GM18873 (cell line): ENCODE measurements at regions not wholly inside any gene's neighbourhood (a gene's known extent, or its start where the extent isn't known, plus 50 kb on each side); places are given as distances from the start of the nearest gene placed in this dataset.

ENCODE experiments used
- ATAC-seq: cut with Tn5 transposase; IDR thresholded peaks from one replicate; pipeline ENCODE4 v1.9.1; 2021; ENCODE audit warnings: mild to moderate bottlenecking, moderate library complexity, moderate number of reproducible peaks; ENCODE audit not compliant: unreplicated experiment, low FRiP score

- no peak for ATAC-seq
Measured at GRCh38 chr13:95492044-95492801, 60.3 kb upstream of the CLDN10 start.

GRCh38 chr13:95494082-95494681, 58.3 kb upstream of the CLDN10 start:
- ATAC-seq: no peak

- ATAC-seq: no peak
Measured at GRCh38 chr13:95496485-95496884, 56.0 kb upstream of the CLDN10 start.

- ATAC-seq: no peak
Measured at GRCh38 chr13:95497381-95497807, 55.1 kb upstream of the CLDN10 start.

- no peak for ATAC-seq
Measured at GRCh38 chr13:95498886-95499285, 53.6 kb upstream of the CLDN10 start.

GRCh38 chr13:95499811-95500712, 52.5 kb upstream of the CLDN10 start:
- no peak for ATAC-seq

GRCh38 chr13:95502216-95502615, 50.3 kb upstream of the CLDN10 start:
- ATAC-seq: no peak
